ENCODE measurements at regions not wholly inside any gene's neighbourhood (a gene's known extent, or its start where the extent isn't known, plus 50 kb on each side); places are given as distances from the start of the nearest gene placed in this dataset.

GRCh38 chr19:56919308-56919995 is 78.9 kb upstream of the PEG3 start:
- TF ChIP-seq CTCF (IDR thresholded peaks at IDR 0.05) (no peak), POLR2AphosphoS5 (IDR thresholded peaks at IDR 0.05) (no peak), EP300 (IDR thresholded peaks at IDR 0.05; ENCODE audit: low read depth) (no peak), POLR2A (IDR thresholded peaks at IDR 0.05) (no peak)

Data from transverse colon (tissue), 4 donors.